ENCODE measurements at regions not wholly inside any gene's neighbourhood (a gene's known extent, or its start where the extent isn't known, plus 50 kb on each side); places are given as distances from the start of the nearest gene placed in this dataset.

GRCh38 chr4:36702245-36702644 lies 420.8 kb downstream of the DTHD1 start:
- TF ChIP-seq NCOR1 (IDR thresholded peaks at IDR 0.05) (no peak), SMC3 (conservative IDR thresholded peaks at IDR 0.05; ENCODE audit: insufficient read depth, low read depth, low read length) (no peak), EWSR1 (IDR thresholded peaks at IDR 0.05; ENCODE audit: borderline replicate concordance, low read depth, partially characterized antibody) (no peak), ZNF668 (CRISPR knock-in tag; IDR thresholded peaks at IDR 0.05) (no peak), ZNF398 (CRISPR knock-in tag; IDR thresholded peaks at IDR 0.05) (no peak), ZBTB7A (IDR thresholded peaks at IDR 0.05; ENCODE audit: borderline replicate concordance, control insufficient read depth, low read depth, low read length) (no peak)
